ENCODE measurements at regions not wholly inside any gene's neighbourhood (a gene's known extent, or its start where the extent isn't known, plus 50 kb on each side); places are given as distances from the start of the nearest gene placed in this dataset.

GRCh38 chr12:9332564-9332963 is 124.4 kb upstream of the PZP start (continued):
- TF ChIP-seq MAX (IDR thresholded peaks at IDR 0.05), result no peak
- TF ChIP-seq, protein P1, sequence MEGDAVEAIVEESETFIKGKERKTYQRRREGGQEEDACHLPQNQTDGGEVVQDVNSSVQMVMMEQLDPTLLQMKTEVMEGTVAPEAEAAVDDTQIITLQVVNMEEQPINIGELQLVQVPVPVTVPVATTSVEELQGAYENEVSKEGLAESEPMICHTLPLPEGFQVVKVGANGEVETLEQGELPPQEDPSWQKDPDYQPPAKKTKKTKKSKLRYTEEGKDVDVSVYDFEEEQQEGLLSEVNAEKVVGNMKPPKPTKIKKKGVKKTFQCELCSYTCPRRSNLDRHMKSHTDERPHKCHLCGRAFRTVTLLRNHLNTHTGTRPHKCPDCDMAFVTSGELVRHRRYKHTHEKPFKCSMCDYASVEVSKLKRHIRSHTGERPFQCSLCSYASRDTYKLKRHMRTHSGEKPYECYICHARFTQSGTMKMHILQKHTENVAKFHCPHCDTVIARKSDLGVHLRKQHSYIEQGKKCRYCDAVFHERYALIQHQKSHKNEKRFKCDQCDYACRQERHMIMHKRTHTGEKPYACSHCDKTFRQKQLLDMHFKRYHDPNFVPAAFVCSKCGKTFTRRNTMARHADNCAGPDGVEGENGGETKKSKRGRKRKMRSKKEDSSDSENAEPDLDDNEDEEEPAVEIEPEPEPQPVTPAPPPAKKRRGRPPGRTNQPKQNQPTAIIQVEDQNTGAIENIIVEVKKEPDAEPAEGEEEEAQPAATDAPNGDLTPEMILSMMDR (IDR thresholded peaks at IDR 0.05; ENCODE audit: low read depth, low read length, missing input control), result no peak

DNA sequence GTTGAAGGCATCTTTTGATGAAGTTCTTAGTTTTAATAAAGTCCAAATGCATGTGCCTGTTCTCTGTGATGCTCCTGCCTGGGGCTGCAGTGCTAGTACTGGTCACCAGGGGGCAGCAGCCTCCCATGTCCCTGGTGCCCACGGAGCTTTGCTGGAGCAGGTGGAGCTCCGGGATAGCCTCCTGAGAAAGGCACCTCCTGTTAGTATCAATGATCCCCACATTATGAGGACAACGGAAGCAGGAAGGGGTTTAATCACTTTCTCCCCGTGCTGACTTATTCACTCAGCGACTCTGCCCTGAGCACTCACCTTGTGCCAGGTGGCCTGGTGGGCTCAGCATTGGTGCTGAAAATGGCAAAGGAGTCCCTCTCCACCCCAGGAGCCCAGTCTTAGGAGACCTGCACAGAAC is 123.0 kb upstream of the PZP start:
- Histone ChIP-seq H3K27me3 (ENCODE audit: control insufficient read depth in 4 of 4, insufficient read depth in 4 of 4, low read length in 3 of 4) (no peaks in the 10 kb centered on the region), H3K9ac (ENCODE audit: low read depth in 1 of 2, low read length in 2 of 2) (no peak overlapping the region), H3K4me1 (ENCODE audit: control insufficient read depth in 4 of 4, insufficient read depth in 4 of 4, low read length in 3 of 4) (no peaks in the 10 kb centered on the region), H3K4me3 (ENCODE audit: low read depth in 1 of 3, low read length in 3 of 3) (no peak overlapping the region), H3K9me3 (ENCODE audit: control insufficient read depth in 4 of 4, low read length in 3 of 4) (no peaks in the 10 kb centered on the region), H3K36me3 (ENCODE audit: control insufficient read depth in 4 of 4, insufficient read depth in 3 of 4, low read depth in 1 of 4, low read length in 3 of 4) (no peaks in the 10 kb centered on the region), H3K27ac (ENCODE audit: low read depth in 1 of 2, low read length in 2 of 2) (no peak overlapping the region)
- WGBS, result 18% methylated on average over 5 of the region's 5 CpGs
- TF ChIP-seq HNF4A (conservative IDR thresholded peaks at IDR 0.05) (no peak), REST (IDR thresholded peaks at IDR 0.05) (no peak), RAD21 (IDR thresholded peaks at IDR 0.05) (peak; percentile 96)
- TF ChIP-seq, protein P1 (IDR thresholded peaks at IDR 0.05; ENCODE audit: low read depth, low read length, missing input control), result peak; percentile 99
- peak; percentile 81 for DNase-seq (ENCODE audit: low spot score)

DNA sequence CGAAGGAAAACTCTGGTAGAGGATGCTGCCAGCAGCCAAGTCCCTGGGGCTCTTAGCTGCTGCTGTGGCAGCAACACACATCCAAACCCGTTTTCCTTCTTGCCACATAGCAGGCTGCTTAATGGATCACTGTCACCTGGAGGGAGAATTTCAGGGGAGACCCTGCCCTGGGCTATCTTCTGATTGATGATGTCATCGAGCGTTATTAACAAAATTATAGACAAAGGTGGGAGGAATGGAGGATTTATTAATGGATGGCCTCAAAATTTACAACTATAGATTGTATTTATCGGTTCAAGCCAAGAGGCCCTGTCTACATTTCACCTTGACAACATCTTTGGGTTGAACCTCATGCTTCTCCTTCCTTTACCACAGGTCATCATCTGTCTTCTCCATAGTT is 120.8 kb upstream of the PZP start:
- 95% methylated on average over 5 of the region's 5 CpGs for WGBS

GRCh38 chr12:9328065-9328464 is 119.9 kb upstream of the PZP start:
- H3K36me3 ChIP-seq (ENCODE audit: control insufficient read depth in 4 of 4, insufficient read depth in 3 of 4, low read depth in 1 of 4, low read length in 3 of 4), result no peaks in the 10 kb centered on the region
- no peak overlapping the region for H3K27ac ChIP-seq (ENCODE audit: low read depth in 1 of 2, low read length in 2 of 2)
- H3K9ac ChIP-seq (ENCODE audit: low read depth in 1 of 2, low read length in 2 of 2), result no peak overlapping the region
- no peak overlapping the region for H3K4me3 ChIP-seq (ENCODE audit: low read depth in 1 of 3, low read length in 3 of 3)
- WGBS, result 94% methylated on average over 2 of the region's 2 CpGs
- no peaks in the 10 kb centered on the region for H3K9me3 ChIP-seq (ENCODE audit: control insufficient read depth in 4 of 4, low read length in 3 of 4)
- H3K27me3 ChIP-seq (ENCODE audit: control insufficient read depth in 4 of 4, insufficient read depth in 4 of 4, low read length in 3 of 4), result no peaks in the 10 kb centered on the region
- no peaks in the 10 kb centered on the region for H3K4me1 ChIP-seq (ENCODE audit: control insufficient read depth in 4 of 4, insufficient read depth in 4 of 4, low read length in 3 of 4)
- DNase-seq (ENCODE audit: low spot score), result no peak
- TF ChIP-seq SP1 (IDR thresholded peaks at IDR 0.05), result no peak
- TF ChIP-seq, protein P2, sequence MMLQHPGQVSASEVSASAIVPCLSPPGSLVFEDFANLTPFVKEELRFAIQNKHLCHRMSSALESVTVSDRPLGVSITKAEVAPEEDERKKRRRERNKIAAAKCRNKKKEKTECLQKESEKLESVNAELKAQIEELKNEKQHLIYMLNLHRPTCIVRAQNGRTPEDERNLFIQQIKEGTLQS (IDR thresholded peaks at IDR 0.05), result no peak
- TF ChIP-seq RXRA (IDR thresholded peaks at IDR 0.05), result no peak
- no peak for TF ChIP-seq EGR1 (IDR thresholded peaks at IDR 0.05; ENCODE audit: low read depth in 2 of 2)
- TF ChIP-seq HNF4A (conservative IDR thresholded peaks at IDR 0.05), result no peak
- no peak for TF ChIP-seq NR2F2 (IDR thresholded peaks at IDR 0.05)
- TF ChIP-seq YY1 (IDR thresholded peaks at IDR 0.05), result no peak
- TF ChIP-seq RAD21 (IDR thresholded peaks at IDR 0.05), result no peak
- no peak for TF ChIP-seq REST (IDR thresholded peaks at IDR 0.05)

More for the DNA sequence above, 120.8 kb upstream of the PZP start:
- no peaks in the 10 kb centered on the region for H3K36me3 ChIP-seq (ENCODE audit: control insufficient read depth in 4 of 4, insufficient read depth in 3 of 4, low read depth in 1 of 4, low read length in 3 of 4)
- DNase-seq (ENCODE audit: low spot score), result no peak
- TF ChIP-seq NR2F2 (IDR thresholded peaks at IDR 0.05) (no peak), EGR1 (IDR thresholded peaks at IDR 0.05; ENCODE audit: low read depth in 2 of 2) (no peak), RXRA (IDR thresholded peaks at IDR 0.05) (no peak), RAD21 (IDR thresholded peaks at IDR 0.05) (no peak)
- no peak overlapping the region for H3K9ac ChIP-seq (ENCODE audit: low read depth in 1 of 2, low read length in 2 of 2)
- H3K27ac ChIP-seq (ENCODE audit: low read depth in 1 of 2, low read length in 2 of 2), result no peak overlapping the region
- H3K4me3 ChIP-seq (ENCODE audit: low read depth in 1 of 3, low read length in 3 of 3), result no peak overlapping the region
- no peaks in the 10 kb centered on the region for H3K4me1 ChIP-seq (ENCODE audit: control insufficient read depth in 4 of 4, insufficient read depth in 4 of 4, low read length in 3 of 4)
- no peaks in the 10 kb centered on the region for H3K9me3 ChIP-seq (ENCODE audit: control insufficient read depth in 4 of 4, low read length in 3 of 4)
- no peaks in the 10 kb centered on the region for H3K27me3 ChIP-seq (ENCODE audit: control insufficient read depth in 4 of 4, insufficient read depth in 4 of 4, low read length in 3 of 4)
